RWPE1 (cell line): ENCODE measurements at regions not wholly inside any gene's neighbourhood (a gene's known extent, or its start where the extent isn't known, plus 50 kb on each side); places are given as distances from the start of the nearest gene placed in this dataset.
A peak's percentile ranks its signal among the peaks of the same experiment; 100 is the strongest.

ENCODE experiments used
- CTCF ChIA-PET: fragments of 350-600 bp; sonication (Branson Sonifier 250); formaldehyde crosslinking; extraction: SDS; loops from one replicate; lab custom pipeline; 2021; lab: Yijun Ruan, JAX
- POLR2A ChIA-PET: fragments of 400-600 bp; formaldehyde crosslinking; extraction: SDS; loops from one replicate; lab custom pipeline; 2020; ENCODE audit warnings: antibody characterized with exemption; ENCODE audit not compliant: low non-redundant PET; lab: Yijun Ruan, JAX
- DNase-seq: peaks from one replicate; pipeline ENCODE4 v3.0.0; 2012; ENCODE audit warnings: low spot score
- H3K27ac ChIP-seq: fragments of 450-650 bp; 2 replicates; pipeline ENCODE4 v1.5.1; 2017
- CTCF ChIP-seq: fragments of 450-650 bp; conservative IDR thresholded peaks from 2 replicates; pipeline ENCODE4 v1.5.1; 2017; ENCODE audit warnings: low read depth, mild to moderate bottlenecking

GRCh38 chr11:13094930-13095687 is 86.0 kb downstream of the RASSF10 start:
- no peak for DNase-seq
- H3K27ac ChIP-seq = no peak overlapping the region
- POLR2A ChIA-PET = no interaction called here
- CTCF ChIA-PET = no interaction called here
- TF ChIP-seq CTCF = no peak

GRCh38 chr11:13098063-13098462 is 88.9 kb downstream of the RASSF10 start:
- H3K27ac ChIP-seq = peak overlapping the region; percentile 63
- ChIA-PET POLR2A (no interaction called here), CTCF (interaction anchor here (0.5 kb wide), 1 partner anchor 137 kb away, joined by 3 read pairs; no protein-coding TSS in a partner anchor)
- TF ChIP-seq CTCF = no peak
- DNase-seq = peak; percentile 85

- ChIA-PET CTCF (no interaction called here), POLR2A (no interaction called here)
- H3K27ac ChIP-seq = no peak overlapping the region
- DNase-seq = no peak
- no peak for TF ChIP-seq CTCF
These were observed 89.6 kb downstream of the RASSF10 start for GRCh38 chr11:13098616-13099289.

- no peak for TF ChIP-seq CTCF
- no peak for DNase-seq
- ChIA-PET POLR2A (no interaction called here), CTCF (no interaction called here)
- no peak overlapping the region for H3K27ac ChIP-seq
These were observed 92.8 kb downstream of the RASSF10 start for GRCh38 chr11:13101644-13102512.

- TF ChIP-seq CTCF = no peak
- DNase-seq = no peak
- ChIA-PET CTCF (no interaction called here), POLR2A (no interaction called here)
- H3K27ac ChIP-seq = no peak overlapping the region
These were observed 93.4 kb downstream of the RASSF10 start for GRCh38 chr11:13102513-13102840.

- POLR2A ChIA-PET = no interaction called here
- CTCF ChIA-PET = no interaction called here
- H3K27ac ChIP-seq = no peak overlapping the region
- TF ChIP-seq CTCF = no peak
- no peak for DNase-seq
These were observed 93.9 kb downstream of the RASSF10 start for GRCh38 chr11:13102865-13103539.
